BJ (cell line): ENCODE measurements at regions not wholly inside any gene's neighbourhood (a gene's known extent, or its start where the extent isn't known, plus 50 kb on each side); places are given as distances from the start of the nearest gene placed in this dataset.

Experiments used
- CTCF ChIA-PET: fragments of 350-600 bp; formaldehyde crosslinking; extraction: SDS; loops from one replicate; lab custom pipeline; 2021; ENCODE audit warnings: antibody characterized with exemption, inconsistent platforms; lab: Yijun Ruan, JAX
- POLR2A ChIA-PET: fragments of 300-600 bp; sonication (Branson Sonifier 250); formaldehyde crosslinking; extraction: SDS; loops from one replicate; lab custom pipeline; 2021; ENCODE audit warnings: antibody characterized with exemption; lab: Charles Lee
- DNase-seq: peaks from one replicate; pipeline ENCODE4 v3.0.0-alpha.2; 2011; ENCODE audit warnings: low read depth
- H3K27me3 ChIP-seq: 2 replicates; pipeline ENCODE4 v1.6.0; 2011; ENCODE audit warnings: low read length; ENCODE audit not compliant: control insufficient read depth, insufficient read depth
- H3K36me3 ChIP-seq: 2 replicates; pipeline ENCODE4 v1.5.1; 2011; ENCODE audit warnings: low read length; ENCODE audit not compliant: control insufficient read depth, insufficient read depth
- H3K4me3 ChIP-seq: 2 replicates; pipeline ENCODE4 v1.5.1; 2011; ENCODE audit warnings: low read depth, mild to moderate bottlenecking, control low read depth, low read length
- TF ChIP-seq, protein P1 (sequence below): IDR thresholded peaks from 2 replicates; pipeline ENCODE4 v1.5.1; 2011; ENCODE audit warnings: low read depth, mild to moderate bottlenecking, control low read depth, inconsistent platforms, low read length, moderate library complexity; ENCODE audit not compliant: insufficient read depth

DNA sequence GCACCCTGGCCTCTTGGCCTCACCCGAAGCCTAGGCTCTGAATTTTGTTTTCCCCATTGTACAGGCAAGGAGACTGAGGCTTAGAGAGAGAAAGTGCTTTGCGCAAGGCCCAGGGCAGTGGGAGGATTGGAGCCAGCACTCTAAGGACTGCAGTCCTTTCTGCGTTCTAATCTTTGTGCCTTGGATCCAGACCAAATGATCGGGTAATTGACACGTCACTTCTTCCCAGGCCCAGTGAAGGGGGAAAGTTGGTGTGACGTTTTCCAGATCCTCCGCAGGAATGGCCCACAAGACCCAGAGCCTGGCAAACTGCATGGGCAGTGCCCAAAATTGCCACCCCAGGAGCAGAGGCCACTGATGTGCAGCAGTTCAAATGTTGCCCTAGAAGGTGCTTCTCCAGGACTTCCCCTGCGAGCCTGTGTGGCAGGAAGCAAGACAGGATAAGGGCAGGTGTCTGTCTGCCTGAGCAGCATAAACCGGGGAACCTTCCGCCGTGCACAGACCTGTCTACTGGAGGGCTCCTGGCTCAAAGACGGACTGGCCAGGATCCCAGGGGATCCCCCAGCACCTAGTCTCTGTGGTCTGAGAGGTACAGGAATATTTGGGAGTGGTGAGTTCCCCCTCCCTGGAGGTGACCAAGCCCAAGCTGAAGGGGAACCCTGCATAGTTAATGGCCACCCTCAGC lies 194.5 kb upstream of the TLE3 start:
- ChIA-PET POLR2A (no interaction called here), CTCF (no interaction called here)
- H3K4me3 ChIP-seq: no peak overlapping the region
- H3K27me3 ChIP-seq: no peaks in the 10 kb centered on the region; the same call in none of the 2 replicates
- no peak for DNase-seq
- TF ChIP-seq, protein P1, sequence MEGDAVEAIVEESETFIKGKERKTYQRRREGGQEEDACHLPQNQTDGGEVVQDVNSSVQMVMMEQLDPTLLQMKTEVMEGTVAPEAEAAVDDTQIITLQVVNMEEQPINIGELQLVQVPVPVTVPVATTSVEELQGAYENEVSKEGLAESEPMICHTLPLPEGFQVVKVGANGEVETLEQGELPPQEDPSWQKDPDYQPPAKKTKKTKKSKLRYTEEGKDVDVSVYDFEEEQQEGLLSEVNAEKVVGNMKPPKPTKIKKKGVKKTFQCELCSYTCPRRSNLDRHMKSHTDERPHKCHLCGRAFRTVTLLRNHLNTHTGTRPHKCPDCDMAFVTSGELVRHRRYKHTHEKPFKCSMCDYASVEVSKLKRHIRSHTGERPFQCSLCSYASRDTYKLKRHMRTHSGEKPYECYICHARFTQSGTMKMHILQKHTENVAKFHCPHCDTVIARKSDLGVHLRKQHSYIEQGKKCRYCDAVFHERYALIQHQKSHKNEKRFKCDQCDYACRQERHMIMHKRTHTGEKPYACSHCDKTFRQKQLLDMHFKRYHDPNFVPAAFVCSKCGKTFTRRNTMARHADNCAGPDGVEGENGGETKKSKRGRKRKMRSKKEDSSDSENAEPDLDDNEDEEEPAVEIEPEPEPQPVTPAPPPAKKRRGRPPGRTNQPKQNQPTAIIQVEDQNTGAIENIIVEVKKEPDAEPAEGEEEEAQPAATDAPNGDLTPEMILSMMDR: no peak
- H3K36me3 ChIP-seq: no peaks in the 10 kb centered on the region

DNA sequence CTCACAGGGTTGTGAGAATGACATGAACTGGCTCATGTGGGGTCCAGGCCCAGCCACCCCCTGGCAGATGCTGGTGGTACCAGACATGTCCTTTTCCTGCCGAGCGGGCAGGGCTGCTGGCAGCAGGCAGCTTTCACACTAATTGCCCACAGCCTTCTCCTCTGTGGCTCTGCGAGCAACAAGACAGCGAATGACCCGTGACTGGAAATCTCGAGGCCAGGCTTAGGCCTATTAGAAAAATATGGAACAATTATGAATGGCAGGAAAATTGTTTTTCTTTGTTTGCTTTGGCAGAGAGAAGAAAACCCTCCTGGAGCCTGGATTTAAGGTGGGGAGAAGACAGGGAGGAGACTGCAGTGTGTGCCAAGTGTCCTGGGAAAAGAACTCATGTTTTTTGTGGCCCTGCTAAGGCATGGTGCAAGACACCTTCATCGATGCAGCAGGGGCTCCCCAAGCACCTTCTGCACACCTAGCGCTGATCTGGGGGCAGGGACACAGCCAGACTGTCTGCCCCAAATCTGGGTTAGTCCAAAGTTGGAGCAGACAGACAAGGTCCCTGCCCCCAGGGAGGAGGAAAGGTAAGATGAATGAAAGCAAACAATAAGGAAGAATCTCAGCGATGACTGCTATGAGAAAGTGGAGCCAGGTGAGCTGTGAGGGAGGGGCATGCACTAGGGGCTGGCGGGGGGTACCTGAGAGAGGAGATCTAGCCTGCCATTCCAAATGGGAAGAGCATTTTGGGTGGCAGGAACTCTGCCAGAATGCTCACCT lies 193.8 kb upstream of the TLE3 start:
- ChIA-PET CTCF (no interaction called here), POLR2A (no interaction called here)
- Histone ChIP-seq H3K4me3 (no peak overlapping the region), H3K36me3 (no peaks in the 10 kb centered on the region), H3K27me3 (no peaks in the 10 kb centered on the region; the same call in none of the 2 replicates)
- no peak for DNase-seq
- TF ChIP-seq, protein P1: no peak

DNA sequence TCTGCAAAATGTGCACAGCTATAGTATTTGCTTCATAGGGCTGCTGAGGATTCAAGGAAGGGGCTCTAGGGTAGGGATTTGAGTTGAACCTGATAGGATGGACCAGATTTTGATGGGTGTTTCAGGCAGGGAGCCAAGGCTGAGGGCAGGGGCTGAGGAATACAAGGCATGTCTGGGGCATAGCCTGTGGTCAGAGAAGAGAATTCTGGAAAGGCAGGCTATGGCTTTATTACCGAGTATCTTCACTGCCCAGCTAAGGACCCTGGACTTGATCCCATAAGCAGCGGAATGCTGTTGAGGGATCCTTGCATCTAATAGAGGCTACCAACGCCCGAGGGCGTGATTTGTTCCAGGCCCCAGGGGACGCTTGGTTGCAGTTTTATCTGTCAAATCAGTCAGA lies 193.0 kb upstream of the TLE3 start:
- ChIA-PET POLR2A (no interaction called here), CTCF (no interaction called here)
- Histone ChIP-seq H3K36me3 (no peaks in the 10 kb centered on the region), H3K4me3 (no peak overlapping the region), H3K27me3 (no peaks in the 10 kb centered on the region; the same call in none of the 2 replicates)
- TF ChIP-seq, protein P1: no peak
- no peak for DNase-seq

DNA sequence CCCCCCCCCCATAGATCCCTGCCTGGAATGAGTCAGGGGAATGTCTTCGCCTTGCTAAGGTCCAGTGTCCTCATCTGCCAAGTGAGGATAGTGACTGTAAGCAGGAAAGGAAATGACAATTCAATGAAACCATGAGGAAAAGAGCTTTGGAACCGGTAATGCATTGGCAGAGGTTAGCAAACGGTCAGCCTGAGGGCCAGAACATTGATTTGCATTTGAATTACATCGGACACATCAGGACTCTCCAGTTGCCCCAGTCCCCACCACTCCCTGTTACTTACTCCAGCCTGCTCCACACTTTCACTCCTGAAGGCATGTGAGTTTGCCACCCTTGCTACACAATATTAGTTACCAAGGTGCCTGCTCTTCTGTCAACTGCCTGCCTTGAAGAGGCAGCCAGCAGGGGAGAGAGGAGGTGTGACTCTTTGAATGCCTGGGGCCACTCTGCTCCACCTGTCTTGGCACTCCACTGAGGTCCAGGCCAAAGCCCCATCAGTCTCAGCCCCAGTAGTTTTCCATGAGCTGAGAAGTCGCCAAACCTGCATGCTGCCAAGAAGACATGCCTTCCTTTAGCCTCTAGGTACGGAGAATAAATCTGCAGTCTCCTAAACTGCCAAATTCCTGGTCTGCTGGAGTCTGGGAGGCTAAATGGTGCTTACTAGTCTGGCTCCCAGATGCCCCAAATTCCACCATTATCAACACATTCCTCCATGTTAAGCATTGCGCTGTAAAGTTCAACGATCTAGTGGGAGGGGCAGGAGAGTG lies 191.7 kb upstream of the TLE3 start:
- H3K36me3 ChIP-seq: no peaks in the 10 kb centered on the region
- POLR2A ChIA-PET: interaction anchor here (0.6 kb wide), 1 partner anchor 29 kb away, joined by 3 read pairs; no protein-coding TSS in a partner anchor
- no peaks in the 10 kb centered on the region; the same call in none of the 2 replicates for H3K27me3 ChIP-seq
- H3K4me3 ChIP-seq: no peak overlapping the region
- TF ChIP-seq, protein P1: no peak
- CTCF ChIA-PET: no interaction called here
- peak; percentile 59 for DNase-seq
